ENCODE measurements at regions not wholly inside any gene's neighbourhood (a gene's known extent, or its start where the extent isn't known, plus 50 kb on each side); places are given as distances from the start of the nearest gene placed in this dataset.

DNA sequence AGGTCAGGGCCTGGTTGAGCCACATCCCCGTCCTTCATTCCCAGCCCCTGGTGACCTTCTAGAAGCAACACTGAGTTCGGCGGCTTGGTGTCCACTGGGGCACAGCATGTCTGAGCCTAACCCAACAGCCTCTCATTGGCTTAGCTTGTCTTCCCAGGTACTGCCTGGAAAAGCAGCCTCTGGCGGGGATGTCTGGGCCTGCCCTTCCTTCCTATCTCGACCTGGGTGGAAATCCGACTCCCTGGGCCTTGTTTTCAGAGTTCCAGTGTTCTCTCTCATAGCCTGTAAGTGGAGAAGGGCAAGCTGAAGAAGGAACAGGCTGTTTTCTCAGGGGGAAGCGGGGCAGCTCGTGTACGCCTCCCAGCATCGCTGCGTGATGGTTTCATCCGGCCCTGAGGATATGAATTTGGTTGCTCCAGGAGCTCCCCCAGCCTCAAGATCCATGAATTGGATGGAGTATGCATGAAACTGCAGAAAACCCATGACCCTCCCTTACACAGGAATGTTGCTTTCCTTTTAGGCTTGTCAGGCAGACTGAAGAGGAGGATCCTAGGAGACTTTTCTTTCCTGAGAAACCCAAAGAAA is 116.5 kb upstream of the IRF2BP2 start (continued):
- TF ChIP-seq, protein P1, sequence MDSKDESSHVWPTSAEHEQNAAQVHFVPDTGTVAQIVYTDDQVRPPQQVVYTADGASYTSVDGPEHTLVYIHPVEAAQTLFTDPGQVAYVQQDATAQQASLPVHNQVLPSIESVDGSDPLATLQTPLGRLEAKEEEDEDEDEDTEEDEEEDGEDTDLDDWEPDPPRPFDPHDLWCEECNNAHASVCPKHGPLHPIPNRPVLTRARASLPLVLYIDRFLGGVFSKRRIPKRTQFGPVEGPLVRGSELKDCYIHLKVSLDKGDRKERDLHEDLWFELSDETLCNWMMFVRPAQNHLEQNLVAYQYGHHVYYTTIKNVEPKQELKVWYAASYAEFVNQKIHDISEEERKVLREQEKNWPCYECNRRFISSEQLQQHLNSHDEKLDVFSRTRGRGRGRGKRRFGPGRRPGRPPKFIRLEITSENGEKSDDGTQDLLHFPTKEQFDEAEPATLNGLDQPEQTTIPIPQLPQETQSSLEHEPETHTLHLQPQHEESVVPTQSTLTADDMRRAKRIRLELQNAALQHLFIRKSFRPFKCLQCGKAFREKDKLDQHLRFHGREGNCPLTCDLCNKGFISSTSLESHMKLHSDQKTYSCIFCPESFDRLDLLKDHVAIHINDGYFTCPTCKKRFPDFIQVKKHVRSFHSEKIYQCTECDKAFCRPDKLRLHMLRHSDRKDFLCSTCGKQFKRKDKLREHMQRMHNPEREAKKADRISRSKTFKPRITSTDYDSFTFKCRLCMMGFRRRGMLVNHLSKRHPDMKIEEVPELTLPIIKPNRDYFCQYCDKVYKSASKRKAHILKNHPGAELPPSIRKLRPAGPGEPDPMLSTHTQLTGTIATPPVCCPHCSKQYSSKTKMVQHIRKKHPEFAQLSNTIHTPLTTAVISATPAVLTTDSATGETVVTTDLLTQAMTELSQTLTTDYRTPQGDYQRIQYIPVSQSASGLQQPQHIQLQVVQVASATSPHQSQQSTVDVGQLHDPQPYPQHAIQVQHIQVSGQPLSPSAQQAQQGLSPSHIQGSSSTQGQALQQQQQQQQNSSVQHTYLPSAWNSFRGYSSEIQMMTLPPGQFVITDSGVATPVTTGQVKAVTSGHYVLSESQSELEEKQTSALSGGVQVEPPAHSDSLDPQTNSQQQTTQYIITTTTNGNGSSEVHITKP (IDR thresholded peaks at IDR 0.05; ENCODE audit: partially characterized antibody) = peak; percentile 82
- TF ChIP-seq KAT8 (IDR thresholded peaks at IDR 0.05; ENCODE audit: low read depth) (no peak), YY1 (IDR thresholded peaks at IDR 0.05; ENCODE audit: borderline replicate concordance in 1 of 3, control insufficient read depth in 1 of 3, extremely low read depth in 1 of 3, insufficient read depth in 3 of 3, insufficient read length in 1 of 3, insufficient replicate concordance in 2 of 3, low read depth in 1 of 3, low read length in 2 of 3) (no peak), KLF10 (CRISPR knock-in tag; IDR thresholded peaks at IDR 0.05) (no peak), CREB3L1 (IDR thresholded peaks at IDR 0.05; ENCODE audit: borderline replicate concordance, low read depth) (no peak), TCF7 (IDR thresholded peaks at IDR 0.05; ENCODE audit: borderline replicate concordance) (no peak), MEF2A (IDR thresholded peaks at IDR 0.05; ENCODE audit: control insufficient read depth, low read depth, low read length) (no peak), MNT (conservative IDR thresholded peaks at IDR 0.05) (no peak), LARP7 (IDR thresholded peaks at IDR 0.05) (no peak)
- TF ChIP-seq, protein P2, sequence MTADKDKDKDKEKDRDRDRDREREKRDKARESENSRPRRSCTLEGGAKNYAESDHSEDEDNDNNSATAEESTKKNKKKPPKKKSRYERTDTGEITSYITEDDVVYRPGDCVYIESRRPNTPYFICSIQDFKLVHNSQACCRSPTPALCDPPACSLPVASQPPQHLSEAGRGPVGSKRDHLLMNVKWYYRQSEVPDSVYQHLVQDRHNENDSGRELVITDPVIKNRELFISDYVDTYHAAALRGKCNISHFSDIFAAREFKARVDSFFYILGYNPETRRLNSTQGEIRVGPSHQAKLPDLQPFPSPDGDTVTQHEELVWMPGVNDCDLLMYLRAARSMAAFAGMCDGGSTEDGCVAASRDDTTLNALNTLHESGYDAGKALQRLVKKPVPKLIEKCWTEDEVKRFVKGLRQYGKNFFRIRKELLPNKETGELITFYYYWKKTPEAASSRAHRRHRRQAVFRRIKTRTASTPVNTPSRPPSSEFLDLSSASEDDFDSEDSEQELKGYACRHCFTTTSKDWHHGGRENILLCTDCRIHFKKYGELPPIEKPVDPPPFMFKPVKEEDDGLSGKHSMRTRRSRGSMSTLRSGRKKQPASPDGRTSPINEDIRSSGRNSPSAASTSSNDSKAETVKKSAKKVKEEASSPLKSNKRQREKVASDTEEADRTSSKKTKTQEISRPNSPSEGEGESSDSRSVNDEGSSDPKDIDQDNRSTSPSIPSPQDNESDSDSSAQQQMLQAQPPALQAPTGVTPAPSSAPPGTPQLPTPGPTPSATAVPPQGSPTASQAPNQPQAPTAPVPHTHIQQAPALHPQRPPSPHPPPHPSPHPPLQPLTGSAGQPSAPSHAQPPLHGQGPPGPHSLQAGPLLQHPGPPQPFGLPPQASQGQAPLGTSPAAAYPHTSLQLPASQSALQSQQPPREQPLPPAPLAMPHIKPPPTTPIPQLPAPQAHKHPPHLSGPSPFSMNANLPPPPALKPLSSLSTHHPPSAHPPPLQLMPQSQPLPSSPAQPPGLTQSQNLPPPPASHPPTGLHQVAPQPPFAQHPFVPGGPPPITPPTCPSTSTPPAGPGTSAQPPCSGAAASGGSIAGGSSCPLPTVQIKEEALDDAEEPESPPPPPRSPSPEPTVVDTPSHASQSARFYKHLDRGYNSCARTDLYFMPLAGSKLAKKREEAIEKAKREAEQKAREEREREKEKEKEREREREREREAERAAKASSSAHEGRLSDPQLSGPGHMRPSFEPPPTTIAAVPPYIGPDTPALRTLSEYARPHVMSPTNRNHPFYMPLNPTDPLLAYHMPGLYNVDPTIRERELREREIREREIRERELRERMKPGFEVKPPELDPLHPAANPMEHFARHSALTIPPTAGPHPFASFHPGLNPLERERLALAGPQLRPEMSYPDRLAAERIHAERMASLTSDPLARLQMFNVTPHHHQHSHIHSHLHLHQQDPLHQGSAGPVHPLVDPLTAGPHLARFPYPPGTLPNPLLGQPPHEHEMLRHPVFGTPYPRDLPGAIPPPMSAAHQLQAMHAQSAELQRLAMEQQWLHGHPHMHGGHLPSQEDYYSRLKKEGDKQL (CRISPR knock-in tag; IDR thresholded peaks at IDR 0.05; ENCODE audit: borderline replicate concordance) = no peak

All from K562 (cell line).